ENCODE measurements at regions not wholly inside any gene's neighbourhood (a gene's known extent, or its start where the extent isn't known, plus 50 kb on each side); places are given as distances from the start of the nearest gene placed in this dataset.

DNA sequence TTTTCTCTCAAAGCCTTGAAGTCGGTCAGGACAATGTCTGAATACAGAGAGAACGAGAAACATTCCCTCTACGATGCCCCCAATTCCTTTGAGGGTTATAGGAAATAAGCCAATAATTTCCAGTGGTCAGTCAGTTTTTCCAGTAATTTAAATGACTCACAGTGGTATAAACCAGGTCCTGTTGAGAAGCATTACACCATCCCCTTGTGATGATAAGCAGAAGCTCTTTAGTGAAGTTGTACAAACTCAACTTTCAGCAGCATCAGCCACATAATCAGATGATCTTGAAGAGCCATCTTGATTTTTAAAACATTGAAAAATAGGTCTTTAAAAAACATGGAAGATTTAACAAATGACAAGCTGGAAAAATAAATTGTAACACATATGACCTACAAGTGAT, 173.9 kb upstream of the ZNF462 start:
- no peak for DNase-seq

DNA sequence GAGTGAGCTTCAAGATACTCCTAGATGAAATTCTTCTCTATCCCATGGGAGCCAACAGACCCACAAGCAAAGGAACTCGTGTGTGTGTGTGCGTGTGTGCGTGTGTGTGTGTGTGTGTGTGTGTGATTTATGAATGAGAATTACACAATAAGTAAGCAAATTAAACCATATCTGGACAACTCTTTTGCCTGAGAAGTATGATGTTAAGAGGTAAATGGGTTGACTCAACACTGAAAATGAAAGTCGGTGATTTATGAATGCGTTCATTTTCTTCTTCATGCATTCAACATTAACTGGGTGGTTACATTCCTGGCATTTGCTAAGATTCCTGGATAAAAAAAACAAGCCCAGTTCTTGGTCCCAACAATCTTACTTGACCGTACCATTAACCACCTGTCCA, 171.3 kb upstream of the ZNF462 start:
- DNase-seq = no peak

DNA sequence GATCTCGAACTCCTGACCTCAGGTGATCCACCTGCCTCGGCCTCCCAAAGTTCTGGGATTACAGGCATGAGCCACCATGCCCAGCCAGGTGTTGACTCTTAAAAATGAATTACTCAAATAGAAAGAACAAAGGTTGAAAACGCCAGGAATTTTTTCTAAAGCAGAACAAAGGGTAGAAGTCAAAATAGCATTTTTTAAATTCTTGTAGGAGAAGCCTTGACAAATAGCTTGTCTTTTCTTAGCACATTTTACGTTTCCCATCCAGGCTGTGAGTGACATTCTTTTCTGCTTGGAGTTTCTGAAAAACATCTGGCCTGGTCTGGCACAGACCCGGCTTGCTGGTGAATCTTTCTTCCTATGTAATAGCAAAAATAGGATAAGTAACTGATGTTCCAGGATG, 169.4 kb upstream of the ZNF462 start:
- no peak for DNase-seq

DNA sequence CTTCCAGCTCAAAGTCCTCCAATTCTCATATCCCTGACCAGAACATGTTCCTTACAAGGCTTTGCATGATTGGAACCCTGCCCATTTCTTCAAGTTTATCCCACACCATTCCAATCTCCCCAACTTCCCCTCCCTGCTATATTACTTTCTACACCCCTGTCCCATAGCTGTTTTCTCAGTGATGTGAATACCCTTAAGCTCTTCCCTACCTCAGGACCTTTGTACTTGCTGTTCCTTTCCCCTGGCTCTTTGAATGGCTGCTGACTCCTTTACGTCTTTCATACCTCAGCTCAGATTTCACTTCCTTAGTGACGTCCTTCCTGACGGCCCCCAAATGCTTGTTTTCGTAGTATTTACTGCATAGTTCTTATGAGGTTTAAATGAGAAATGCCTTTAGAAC, 166.2 kb upstream of the ZNF462 start:
- DNase-seq = no peak

DNA sequence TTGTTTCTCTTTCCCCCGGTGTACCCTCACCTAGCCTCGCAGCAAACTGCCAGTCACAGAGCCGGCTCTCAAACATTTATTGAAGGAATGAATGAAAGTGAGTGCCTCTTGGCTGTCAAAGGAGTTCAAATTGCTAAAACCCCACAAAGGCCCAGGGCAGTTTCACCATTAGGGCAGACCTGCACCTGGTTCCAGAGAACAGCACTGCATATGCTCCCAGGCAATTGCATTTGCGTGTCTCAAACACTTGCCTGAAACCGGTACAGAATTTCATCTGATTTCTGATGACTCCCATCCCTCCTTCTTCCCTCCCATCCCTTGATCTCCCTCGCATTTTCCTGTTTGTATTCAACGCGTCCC, 165.6 kb upstream of the ZNF462 start:
- DNase-seq = no peak

DNA sequence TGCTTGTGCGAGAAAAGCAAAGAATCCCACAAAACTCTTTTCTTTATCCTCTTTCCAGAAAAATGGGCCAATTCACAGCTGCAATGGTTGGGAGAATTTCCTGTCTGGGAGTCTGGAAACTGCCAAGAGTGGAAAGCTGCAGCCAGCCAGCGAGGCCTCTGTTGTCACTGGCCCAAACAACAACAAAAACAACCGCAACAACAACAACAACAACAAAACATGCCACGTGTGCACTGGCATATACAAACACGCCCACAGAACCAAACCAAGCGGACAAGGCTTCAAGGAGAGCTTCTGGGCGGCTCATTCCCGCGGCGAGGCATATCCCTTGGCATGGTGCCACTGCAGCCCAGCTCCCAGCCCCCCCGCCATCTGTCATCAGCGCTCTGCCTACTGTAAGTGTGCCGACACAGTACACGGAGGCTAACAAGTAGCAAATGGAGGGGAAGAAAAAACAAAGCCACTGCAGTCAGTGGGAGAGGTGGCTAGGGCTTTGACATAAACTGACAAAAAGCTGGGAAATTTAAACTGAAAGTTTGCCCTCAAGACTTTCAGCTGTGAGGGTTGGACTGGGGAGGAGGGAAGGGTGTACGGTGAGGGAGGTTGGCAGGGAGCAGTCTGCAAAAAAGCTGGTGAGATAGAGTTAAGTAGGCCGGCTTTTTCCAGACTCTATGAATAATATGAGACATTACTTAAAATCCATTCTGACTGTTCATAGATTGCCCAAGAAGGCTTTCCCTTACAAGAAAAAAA, 165.0 kb upstream of the ZNF462 start:
- DNase-seq = peak; percentile 41

DNA sequence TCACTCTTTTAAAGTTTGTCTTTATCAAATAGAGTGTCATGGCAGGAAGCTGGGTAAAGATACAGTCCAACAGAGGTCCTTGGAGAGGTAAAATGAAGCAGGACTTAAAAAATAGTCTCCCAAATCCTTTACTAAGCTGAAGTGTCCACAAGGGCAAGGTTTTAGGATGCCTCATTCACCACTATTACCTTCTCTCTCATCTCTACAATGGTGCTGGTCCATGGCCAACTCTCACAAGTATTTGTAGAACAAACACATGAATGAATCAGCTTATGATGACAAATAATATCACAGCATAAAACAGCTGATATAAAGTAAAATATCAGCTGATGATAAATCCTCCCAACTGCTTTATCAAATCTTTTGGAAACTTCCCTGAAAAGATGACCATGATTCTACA, 162.3 kb upstream of the ZNF462 start:
- DNase-seq = no peak

DNA sequence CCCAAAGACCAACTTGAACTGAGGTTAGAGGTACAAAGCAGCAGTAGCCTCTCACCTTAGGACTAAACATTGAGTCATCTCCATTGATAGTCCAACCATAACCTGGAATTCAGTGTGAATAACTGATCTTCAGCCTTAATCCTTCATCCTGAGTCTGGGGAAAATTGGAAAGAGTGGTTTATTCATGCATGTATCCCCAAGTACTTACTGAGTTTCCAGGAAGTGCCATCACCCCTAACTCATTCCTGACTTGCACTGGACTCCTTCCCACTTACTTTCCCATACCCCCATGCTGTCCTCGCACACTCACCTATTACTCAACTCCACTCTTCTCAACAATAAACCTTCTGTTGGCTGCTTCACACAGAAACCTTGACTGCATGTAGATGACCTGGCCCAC, 161.4 kb upstream of the ZNF462 start:
- DNase-seq = no peak

DNA sequence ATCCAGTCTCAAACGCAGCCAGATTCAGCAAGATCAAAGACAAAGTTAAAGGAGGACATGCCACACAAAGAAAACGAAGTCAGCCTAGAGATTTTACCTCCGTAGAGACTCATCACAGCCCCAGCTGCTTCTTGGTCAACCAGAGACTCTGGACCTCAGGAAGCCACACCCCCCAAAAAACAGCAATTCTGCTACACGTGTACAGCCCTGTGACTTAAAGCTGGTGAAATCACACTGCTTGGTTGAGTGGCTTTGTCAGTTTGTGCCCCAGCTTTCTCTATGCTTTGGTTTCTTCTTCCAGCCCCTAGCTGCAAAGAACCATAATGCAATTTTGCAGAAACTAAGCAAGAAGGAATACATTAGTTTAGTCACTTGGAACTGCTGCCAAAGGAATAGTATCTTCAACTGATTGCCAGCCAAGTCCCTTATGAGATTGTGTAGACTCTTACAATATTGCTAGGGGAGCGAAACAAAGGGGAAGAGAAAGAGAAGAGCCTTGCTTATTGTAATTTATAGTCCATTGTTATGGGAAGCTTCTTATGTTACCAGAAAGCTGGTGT, 158.8 kb upstream of the ZNF462 start:
- DNase-seq = no peak

DNA sequence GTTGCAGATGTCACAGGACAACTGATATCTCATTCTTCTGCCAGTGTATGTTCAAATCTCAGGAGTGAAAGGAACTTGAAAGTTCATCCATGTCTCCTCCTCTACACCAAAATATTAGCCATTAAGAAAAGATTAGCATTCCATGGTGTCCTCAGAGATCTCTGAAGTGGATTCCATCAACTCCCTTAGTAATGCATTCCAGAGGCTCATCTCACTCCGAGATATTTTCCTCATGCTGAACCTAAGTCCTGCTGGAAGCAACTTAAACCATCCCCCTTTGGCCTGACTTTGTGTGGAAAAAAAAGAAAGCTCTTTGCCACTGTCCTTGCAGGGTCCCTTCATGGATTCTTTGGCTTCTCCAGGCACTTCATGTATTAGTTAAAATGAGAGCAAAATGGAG, 155.7 kb upstream of the ZNF462 start:
- no peak for DNase-seq

DNA sequence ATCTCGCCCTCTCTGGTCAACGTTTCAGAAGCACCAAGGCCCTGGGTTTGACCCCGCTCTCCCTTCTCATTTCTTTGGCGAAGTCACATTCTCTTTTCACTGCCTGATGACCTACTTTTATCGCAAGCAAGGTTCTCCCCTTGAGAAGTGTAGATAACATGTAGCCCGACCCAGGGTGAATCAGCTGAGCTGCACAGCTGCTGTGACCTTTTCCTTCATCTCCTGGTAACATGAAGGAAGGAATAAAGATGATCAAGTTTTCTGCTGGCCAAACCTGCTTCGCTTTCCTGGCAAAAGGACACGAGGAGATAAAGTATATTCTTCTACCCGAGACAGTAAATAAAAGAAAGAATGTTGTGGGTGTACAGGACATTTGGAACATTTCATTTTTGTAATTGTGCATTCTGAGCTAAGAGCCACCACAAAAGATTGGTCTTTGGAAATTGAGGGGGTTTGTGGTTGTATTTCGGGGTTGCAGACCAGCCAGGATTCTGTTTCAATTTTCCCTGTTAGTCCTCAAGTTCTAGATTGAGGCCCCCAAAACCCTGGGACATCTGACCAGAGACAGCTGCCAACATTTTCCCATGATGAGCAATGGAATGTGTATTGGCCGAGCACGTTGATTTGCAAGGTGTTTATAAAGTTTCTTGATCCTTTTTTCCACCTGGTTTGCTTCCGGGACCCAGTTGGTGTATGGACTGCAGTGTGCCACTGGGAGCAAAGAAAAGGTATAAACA, 155.1 kb upstream of the ZNF462 start:
- DNase-seq = no peak

DNA sequence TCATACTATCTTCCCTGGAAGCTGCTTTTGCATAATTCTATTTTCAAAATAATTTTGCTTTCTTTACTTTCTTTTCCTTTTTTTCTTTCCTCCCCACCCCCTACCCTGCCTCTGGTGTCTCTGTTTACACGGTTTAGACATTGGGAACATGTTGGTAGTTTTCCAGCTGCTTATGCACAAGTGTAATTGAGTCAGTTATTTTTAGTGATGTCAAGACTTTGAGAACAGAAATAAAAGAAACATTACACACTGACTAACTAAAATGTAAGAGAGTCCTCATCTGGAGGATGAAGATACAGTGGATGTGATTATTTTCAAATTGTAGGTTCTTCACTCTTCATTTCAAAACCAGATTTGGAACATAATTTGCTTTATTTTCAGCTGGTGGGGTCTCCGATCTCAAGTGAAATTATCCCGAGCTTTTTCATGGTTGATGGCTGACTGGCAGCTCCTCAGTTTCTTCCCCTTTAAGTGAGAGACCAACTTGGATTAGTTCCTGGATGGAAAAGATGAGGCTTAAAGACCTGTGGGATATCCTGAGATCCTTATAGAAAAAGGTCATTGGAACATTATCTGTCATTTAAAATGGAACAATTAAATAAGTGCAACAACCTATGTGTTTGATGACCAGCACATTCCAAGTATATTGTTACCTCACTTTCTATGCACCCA, 154.4 kb upstream of the ZNF462 start:
- DNase-seq = no peak

DNA sequence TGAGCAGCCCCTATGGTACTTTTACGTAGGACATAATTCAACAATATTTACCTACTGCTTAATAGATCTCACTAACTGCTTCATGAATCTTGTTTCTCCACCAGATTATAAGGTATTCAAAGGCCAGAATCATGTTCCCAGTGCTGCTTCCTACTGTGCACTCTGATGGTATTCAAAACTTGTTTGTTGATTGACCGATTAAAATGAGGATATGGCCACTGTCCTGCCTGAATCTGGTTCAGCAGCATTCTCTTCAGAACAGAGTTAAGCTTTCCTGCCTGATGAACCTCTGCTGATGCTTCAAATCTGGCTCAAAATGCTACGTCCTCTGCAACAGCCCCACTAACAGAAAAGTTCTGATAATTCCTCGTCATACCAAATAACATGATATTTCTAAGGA, 150.7 kb upstream of the ZNF462 start:
- DNase-seq = no peak

DNA sequence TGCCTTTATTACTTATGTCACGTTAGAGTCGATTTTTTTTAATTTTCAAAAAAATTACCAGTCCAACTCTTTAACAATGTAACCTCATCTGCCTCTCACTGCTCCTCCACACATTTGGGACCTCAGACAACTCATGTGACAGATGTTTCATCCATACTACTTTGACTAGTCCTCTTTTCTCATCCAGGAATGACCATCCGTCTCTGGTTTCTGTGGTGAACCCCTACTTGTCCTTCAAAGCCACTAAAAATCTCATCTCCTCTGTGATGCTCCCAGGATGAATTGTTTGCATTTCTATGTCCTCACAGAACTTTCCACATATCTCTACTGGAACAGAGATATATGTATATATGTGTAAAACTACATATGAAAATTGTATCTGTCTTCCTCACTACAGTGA, 149.8 kb upstream of the ZNF462 start:
- no peak for DNase-seq

DNA sequence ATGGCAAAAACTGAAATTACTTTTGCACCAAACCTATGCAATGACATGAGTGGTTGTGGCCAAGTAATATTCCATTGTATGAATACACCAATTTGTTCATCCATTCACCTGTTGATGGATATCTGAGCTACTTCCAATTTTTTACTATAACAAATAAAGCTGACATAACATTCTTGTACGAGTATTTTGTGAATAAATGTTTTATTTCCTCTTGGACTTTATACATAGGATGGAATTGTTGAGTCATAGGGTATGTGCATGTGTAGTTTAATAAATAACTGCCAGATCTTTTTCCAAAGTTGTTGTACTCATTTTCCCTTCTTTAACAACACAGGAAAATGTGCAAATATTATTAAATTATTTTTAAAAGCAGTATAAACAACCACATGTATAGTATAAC, 146.1 kb upstream of the ZNF462 start:
- no peak for DNase-seq

DNA sequence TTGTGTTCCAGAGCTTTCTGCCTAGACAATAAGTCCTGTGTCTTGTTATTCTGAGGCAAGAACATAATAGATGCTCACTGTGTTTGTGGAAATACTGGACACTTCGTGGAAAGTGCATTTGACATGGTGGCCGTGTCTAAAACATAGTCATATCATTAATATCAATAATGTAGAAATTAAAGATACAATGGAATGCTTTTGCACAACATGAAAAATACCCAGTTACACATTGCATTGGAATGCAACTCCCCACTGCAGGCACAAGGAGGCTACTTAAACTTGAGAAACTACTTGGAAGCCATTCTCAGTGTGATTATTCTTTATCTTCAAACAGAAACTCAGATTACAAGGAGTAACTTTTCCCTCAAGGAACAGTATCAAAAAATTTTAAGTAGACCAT, 145.3 kb upstream of the ZNF462 start:
- DNase-seq = no peak

DNA sequence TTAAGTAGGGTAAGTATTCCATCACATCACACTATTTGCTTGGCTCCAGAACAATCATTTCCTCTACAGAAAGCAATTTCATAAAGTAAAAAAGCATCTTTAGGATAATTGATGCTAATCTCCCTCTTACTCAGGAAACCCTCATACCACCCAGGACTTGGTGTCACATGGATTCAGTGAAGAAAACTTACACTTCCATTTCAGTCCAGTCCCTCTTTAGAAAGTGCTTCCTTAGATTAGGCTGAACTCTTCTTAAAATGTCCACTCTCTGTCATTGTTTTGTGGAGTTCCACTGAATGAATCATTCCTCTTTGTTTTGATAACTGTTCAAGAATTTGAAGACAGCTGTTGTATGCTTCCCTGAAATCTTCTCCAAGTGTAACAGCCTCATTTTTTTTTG, 144.0 kb upstream of the ZNF462 start:
- DNase-seq = no peak

DNA sequence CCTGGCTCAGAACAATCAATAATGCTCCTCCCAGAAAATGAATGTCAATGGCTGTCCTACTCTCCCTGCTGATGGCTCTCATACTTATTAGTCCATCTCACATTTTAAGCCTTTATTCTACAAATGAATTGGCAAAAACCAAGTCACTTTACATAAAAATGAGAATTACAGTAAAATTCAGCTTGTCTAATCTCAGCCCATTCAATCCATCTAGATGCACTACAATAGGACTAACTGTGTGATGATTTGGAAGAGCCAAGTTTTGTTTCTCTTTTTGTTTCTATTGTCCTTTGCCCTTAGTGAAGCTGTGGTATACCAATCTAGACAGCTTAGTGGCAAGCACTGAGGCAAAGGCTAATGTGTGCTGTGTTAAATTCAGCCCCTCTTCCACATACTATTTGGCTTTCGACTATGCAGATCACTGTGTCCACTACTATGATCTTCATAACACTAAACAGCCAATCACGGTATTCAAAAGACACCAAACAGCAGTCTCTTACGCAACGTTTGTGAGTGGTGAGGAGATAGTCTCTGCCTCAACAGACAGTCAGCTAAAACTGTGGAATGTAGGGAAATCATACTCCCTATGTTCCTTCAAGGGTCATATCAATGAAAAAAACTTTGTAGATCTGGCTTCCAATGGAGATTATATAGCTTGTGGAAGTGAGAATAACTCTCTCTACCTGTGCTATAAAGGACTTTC, 140.8 kb upstream of the ZNF462 start:
- no peak for DNase-seq

DNA sequence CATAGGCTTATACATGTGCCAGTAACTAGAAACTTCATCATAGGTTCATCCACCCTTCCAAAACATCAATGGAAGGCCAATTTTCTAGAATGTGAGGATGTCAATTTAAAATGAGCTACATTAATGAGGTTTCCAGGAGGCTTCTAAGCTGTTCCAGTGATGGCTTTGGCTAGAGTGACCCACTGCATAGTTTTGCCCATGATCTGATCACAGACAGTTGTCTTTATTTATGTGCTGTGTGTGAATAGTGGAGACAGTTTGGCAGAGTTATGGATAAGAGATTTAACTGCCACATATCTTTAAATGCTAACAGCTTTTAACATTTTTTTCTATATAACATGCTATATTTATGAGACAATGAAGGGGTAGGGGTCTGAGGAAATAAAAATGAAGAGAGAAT, 139.0 kb upstream of the ZNF462 start:
- no peak for DNase-seq

DNA sequence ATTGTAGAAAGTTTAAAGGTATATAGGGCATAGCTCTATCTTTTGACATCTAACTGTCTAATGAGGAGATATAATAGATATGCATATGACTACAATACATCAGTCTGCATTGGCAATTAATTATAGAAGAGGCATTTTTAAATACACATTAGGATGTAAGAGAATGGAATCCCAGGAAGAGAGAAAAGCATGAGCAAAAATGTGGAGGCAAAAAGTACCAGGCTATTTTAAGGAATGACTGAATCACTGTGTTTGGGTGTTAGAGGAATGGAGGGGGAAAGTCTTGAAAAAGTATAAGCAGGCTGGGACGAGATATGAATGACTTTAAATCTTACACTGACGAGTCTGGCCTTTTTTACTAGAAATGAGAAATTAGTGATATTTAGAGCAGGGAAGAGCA, 138.4 kb upstream of the ZNF462 start:
- no peak for DNase-seq

DNA sequence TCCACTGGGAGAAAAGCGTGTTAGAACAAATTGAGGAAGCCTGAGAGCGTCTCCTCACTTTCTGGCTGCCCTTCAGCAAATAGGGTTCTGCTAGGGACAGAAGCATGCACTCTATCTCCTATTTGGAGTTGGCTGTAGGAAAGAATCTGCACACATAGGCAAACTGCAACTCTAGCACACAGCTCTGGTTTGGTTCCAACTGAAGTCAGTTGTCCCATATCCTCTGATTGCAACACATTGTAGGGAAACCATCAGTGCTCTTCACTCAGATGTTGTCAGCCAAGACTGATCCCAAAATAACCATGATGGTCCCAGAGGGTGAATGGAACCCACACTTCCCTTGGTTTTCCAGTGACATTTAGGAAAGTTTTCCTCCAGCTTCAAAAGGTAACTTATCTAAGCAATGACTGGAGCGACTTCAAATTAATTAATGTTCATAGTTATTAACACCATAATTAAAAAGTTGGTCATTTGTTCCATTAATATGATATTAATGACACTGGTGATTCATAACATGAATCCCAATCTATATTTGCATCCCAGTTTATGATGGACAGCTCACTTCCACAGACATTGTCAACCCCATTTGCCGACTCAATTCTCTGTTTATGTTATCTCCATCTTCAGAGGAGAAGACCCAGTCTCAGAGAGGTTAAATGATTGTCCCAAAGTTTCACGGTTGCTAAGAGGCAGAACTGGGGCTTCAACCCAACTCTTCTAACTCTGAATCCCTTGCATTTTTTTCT, 136.7 kb upstream of the ZNF462 start:
- no peak for DNase-seq

DNA sequence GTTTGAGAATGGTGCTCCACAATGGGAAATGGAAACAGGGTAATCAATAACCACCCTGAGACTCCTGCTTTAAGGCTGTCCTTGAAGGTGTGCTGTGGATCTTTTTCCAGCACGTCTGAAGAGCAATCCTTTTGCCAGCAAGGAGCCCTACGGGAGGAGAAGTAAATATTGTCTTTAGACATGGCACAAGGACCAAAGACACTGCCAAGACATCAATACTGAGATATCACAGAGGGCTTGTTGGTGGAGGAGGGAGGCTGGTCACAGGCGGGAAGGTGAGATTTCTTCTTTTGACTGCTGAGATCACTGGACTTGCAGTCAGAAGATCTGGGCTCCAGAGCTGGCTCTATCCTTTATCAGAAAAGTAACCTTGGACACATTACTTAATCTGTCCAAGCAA, 135.0 kb upstream of the ZNF462 start:
- no peak for DNase-seq

DNA sequence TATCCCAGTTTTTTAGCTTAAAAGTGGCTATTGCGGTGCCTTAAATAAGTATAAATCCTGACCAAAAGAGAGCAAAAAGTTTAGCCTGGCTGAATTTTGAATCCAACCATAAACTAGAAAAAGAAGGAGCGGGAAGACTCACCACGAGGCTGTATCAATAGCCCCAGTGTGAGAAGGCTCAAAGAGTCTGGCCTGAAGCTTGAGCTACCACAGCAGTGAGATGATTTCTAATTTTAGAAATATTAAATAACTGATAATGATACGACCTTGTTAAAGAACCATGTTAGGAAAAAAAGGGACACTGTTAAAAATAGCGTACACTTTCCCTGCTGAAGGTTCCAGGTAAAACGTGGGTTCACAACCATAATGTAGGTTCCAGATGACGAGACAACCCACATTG, 134.1 kb upstream of the ZNF462 start:
- DNase-seq = no peak

All from DMS79 treated with DMSO at 0.1 percent for 48 hours (cell line).